B cell (primary cell): ENCODE measurements at regions not wholly inside any gene's neighbourhood (a gene's known extent, or its start where the extent isn't known, plus 50 kb on each side); places are given as distances from the start of the nearest gene placed in this dataset.

ENCODE experiments used
- ATAC-seq: fragments of 200-7000 bp; cut with Tn5 transposase; one replicate; pipeline ENCODE4 v1.10.0; 2021; ENCODE audit warnings: low read depth, mild to moderate bottlenecking, moderate number of reproducible peaks, moderate library complexity
- CTCF ChIA-PET: fragments of 350-600 bp; sonication (Branson Sonifier 250); formaldehyde crosslinking; loops from one replicate; lab custom pipeline; 2021; ENCODE audit warnings: antibody characterized with exemption, inconsistent platforms; lab: Charles Lee
- POLR2A ChIA-PET: fragments of 350-600 bp; sonication (Branson Sonifier 250); formaldehyde crosslinking; loops from one replicate; lab custom pipeline; 2021; ENCODE audit warnings: antibody characterized with exemption; lab: Charles Lee
- DNase-seq: peaks from one replicate; pipeline ENCODE4 v3.0.0; 2013
- H2AFZ ChIP-seq: 2 replicates; pipeline ENCODE4 v1.6.1; 2012; ENCODE audit warnings: mild to moderate bottlenecking, low read depth, low read length; ENCODE audit not compliant: insufficient read depth, poor library complexity, severe bottlenecking
- H3K27ac ChIP-seq, 2 donors: 1 replicate in 1 of 2; 2 replicates in 1 of 2; pipeline ENCODE4 v1.5.1; 2012 to 2013; ENCODE audit warnings: low read length in 2 of 2, mild to moderate bottlenecking in 2 of 2, moderate library complexity in 1 of 2
- H3K27me3 ChIP-seq, 4 experiments: fragments of 200-600 bp in 1 of 4; sonication (generic) in 1 of 4; replicated peaks in 1 of 4; 1 replicate in 2 of 4; 2 replicates in 2 of 4; pipeline versions ENCODE4 v1.6.1 to v1.7.0; 2013 to 2016; ENCODE audit warnings: low read length in 3 of 4, mild to moderate bottlenecking in 2 of 4, mixed read lengths in 1 of 4, moderate library complexity in 1 of 4; ENCODE audit not compliant: insufficient read depth in 4 of 4, control insufficient read depth in 3 of 4; ENCODE audit errors: control extremely low read depth in 1 of 4
- H3K36me3 ChIP-seq, 2 experiments: replicated peaks in 1 of 2; 1 replicate in 1 of 2; 2 replicates in 1 of 2; pipeline versions ENCODE4 v1.6.1 to v1.7.1; 2013; ENCODE audit warnings: low read length in 1 of 2; ENCODE audit not compliant: insufficient read depth in 2 of 2, control insufficient read depth in 1 of 2; ENCODE audit errors: control extremely low read depth in 1 of 2, extremely low read depth in 1 of 2
- H3K4me1 ChIP-seq, 2 donors: fragments of 200-600 bp in 1 of 2; sonication (generic) in 1 of 2; 1 replicate in 1 of 2; 2 replicates in 1 of 2; pipeline versions ENCODE4 v1.5.1 to v1.6.1; 2013 to 2017; ENCODE audit warnings: low read length in 2 of 2; ENCODE audit not compliant: control insufficient read depth in 2 of 2, insufficient read depth in 2 of 2
- H3K4me2 ChIP-seq: replicated peaks from 2 replicates; pipeline ENCODE3; 2012; ENCODE audit warnings: mild to moderate bottlenecking, low read depth, low read length; ENCODE audit not compliant: poor library complexity, severe bottlenecking
- H3K4me3 ChIP-seq, 5 experiments: fragments of 200-600 bp in 1 of 5; sonication (generic) in 1 of 5; 1 replicate in 3 of 5; 2 replicates in 2 of 5; pipeline versions ENCODE4 v1.5.1 to v1.7.0; 2011 to 2016; ENCODE audit warnings: low read length in 4 of 5, mild to moderate bottlenecking in 4 of 5, low read depth in 2 of 5, control low read depth in 1 of 5, moderate library complexity in 1 of 5; ENCODE audit not compliant: insufficient read depth in 1 of 5; ENCODE audit errors: control extremely low read depth in 1 of 5, extremely low read depth in 1 of 5
- H3K79me2 ChIP-seq: fragments of 200-600 bp; sonication (generic); one replicate; pipeline ENCODE4 v1.6.0; 2016; ENCODE audit warnings: low read length; ENCODE audit not compliant: control insufficient read depth, insufficient read depth
- H3K9ac ChIP-seq: fragments of 200-600 bp; sonication (generic); 2 replicates; pipeline ENCODE4 v1.6.1; 2017; ENCODE audit warnings: mild to moderate bottlenecking, low read length, moderate library complexity
- H3K9me3 ChIP-seq, 3 donors: one replicate each; pipeline versions ENCODE4 v1.6.1 to v1.7.1; 2013; ENCODE audit warnings: low read length in 2 of 3; ENCODE audit not compliant: control insufficient read depth in 2 of 3, insufficient read depth in 1 of 3; ENCODE audit errors: control extremely low read depth in 1 of 3
- H4K20me1 ChIP-seq: 2 replicates; pipeline ENCODE4 v1.6.0; 2012; ENCODE audit warnings: mild to moderate bottlenecking, low read length; ENCODE audit not compliant: insufficient read depth, control insufficient read depth, poor library complexity, severe bottlenecking
- H3K27ac Mint-ChIP-seq: one replicate; pipeline ENCODE4 v1.8.0; 2021; ENCODE audit warnings: mixed read lengths
- H3K27me3 Mint-ChIP-seq: one replicate; pipeline ENCODE4 v1.8.0; 2021; ENCODE audit warnings: mixed read lengths
- H3K4me1 Mint-ChIP-seq: one replicate; pipeline ENCODE4 v1.8.0; 2021; ENCODE audit warnings: mixed read lengths
- H3K4me3 Mint-ChIP-seq: one replicate; pipeline ENCODE4 v1.8.0; 2021; ENCODE audit warnings: mixed read lengths
- H3K9me3 Mint-ChIP-seq: one replicate; pipeline ENCODE4 v1.8.0; 2022; ENCODE audit warnings: mixed read lengths; ENCODE audit not compliant: insufficient read depth
- CTCF ChIP-seq: fragments of 200-600 bp; IDR thresholded peaks from one replicate; pipeline ENCODE4 v1.8.0; 2022; ENCODE audit warnings: antibody characterized with exemption, mild to moderate bottlenecking
- EZH2 ChIP-seq: IDR thresholded peaks from 2 replicates; pipeline ENCODE4 v1.6.1; 2012; ENCODE audit warnings: borderline replicate concordance, low read depth, mild to moderate bottlenecking, moderate library complexity, low read length; ENCODE audit not compliant: insufficient read depth, poor library complexity, severe bottlenecking
- WGBS: methylation state at CpG from one replicate; pipeline ENCODE4 v1.1.5; 2013; ENCODE audit warnings: missing lambda C conversion rate; ENCODE audit not compliant: insufficient coverage; 5-methylcytosine and 5-hydroxymethylcytosine counted together
- intact Hi-C: fragments of 100-400 bp; cut with micrococcal nuclease; formaldehyde crosslinking; loops from one replicate; pipeline ENCODE4 v1.10.0; 2022

- H3K27ac ChIP-seq: no peak overlapping the region
- no peak for TF ChIP-seq CTCF
- WGBS: 98% methylated on average over 4 of the region's 4 CpGs
- DNase-seq (no peak), ATAC-seq (no peak)
- no peak overlapping the region for H3K9ac ChIP-seq
- no peaks in the 10 kb centered on the region for H3K27me3 ChIP-seq
- no peaks in the 10 kb centered on the region for H3K4me1 ChIP-seq
- no peaks in the 10 kb centered on the region for H3K27me3 Mint-ChIP-seq
- POLR2A ChIA-PET: no interaction called here
- intact Hi-C loops: no loop called here
- no peak overlapping the region for H2AFZ ChIP-seq
- H3K4me3 Mint-ChIP-seq: no peak overlapping the region
- no peaks in the 10 kb centered on the region for H3K4me1 Mint-ChIP-seq
- H3K4me2 ChIP-seq: no peak overlapping the region
- no peak overlapping the region for H3K27ac Mint-ChIP-seq
- H3K36me3 ChIP-seq: no peaks in the 10 kb centered on the region
- peaks cover 0 to 9% (median 0%) of the 10 kb centered on the region in 3 donors for H3K9me3 ChIP-seq
- H3K9me3 Mint-ChIP-seq: peaks cover 7% of the 10 kb centered on the region
- no peak overlapping the region for H3K4me3 ChIP-seq
- no peaks in the 10 kb centered on the region for H4K20me1 ChIP-seq
- H3K79me2 ChIP-seq: no peaks in the 10 kb centered on the region
- CTCF ChIA-PET: no interaction called here
These were observed 1134.1 kb downstream of the VRK1 start for GRCh38 chr14:97931273-97931672.

- WGBS: no CpG with 5 or more reads among the region's 1 CpG
- CTCF ChIA-PET: no interaction called here
- no peak overlapping the region for H3K27ac ChIP-seq
These were observed 1145.7 kb downstream of the VRK1 start for GRCh38 chr14:97942921-97943320.

More at GRCh38 chr14:97942921-97943320, 1145.7 kb downstream of the VRK1 start:
- Histone ChIP-seq H4K20me1 (no peaks in the 10 kb centered on the region), H3K36me3 (no peaks in the 10 kb centered on the region), H3K4me2 (no peak overlapping the region), H3K79me2 (no peaks in the 10 kb centered on the region), H3K4me3 (no peak overlapping the region), H3K9me3 (no peaks in the 10 kb centered on the region), H3K4me1 (no peaks in the 10 kb centered on the region), H2AFZ (no peak overlapping the region), H3K9ac (no peak overlapping the region), H3K27me3 (no peaks in the 10 kb centered on the region)
- intact Hi-C loops: no loop called here
- TF ChIP-seq CTCF (no peak), EZH2 (no peak)
- Mint-ChIP-seq H3K9me3 (peaks cover 10% of the 10 kb centered on the region), H3K27me3 (no peaks in the 10 kb centered on the region), H3K4me3 (no peak overlapping the region), H3K27ac (no peak overlapping the region), H3K4me1 (no peaks in the 10 kb centered on the region)
- DNase-seq: no peak
- POLR2A ChIA-PET: no interaction called here
- ATAC-seq: no peak
